ENCODE measurements at regions not wholly inside any gene's neighbourhood (a gene's known extent, or its start where the extent isn't known, plus 50 kb on each side); places are given as distances from the start of the nearest gene placed in this dataset.

- FAIRE-seq (no peak), DNase-seq (ENCODE audit: low read depth in 1 of 2, low spot score in 1 of 2) (no peak), ATAC-seq (no peak)
- Histone ChIP-seq H3K9me3 (no peaks in the 10 kb centered on the region), H3K4me3 (no peak overlapping the region), H3K4me2 (no peak overlapping the region), H3K4me1 (no peaks in the 10 kb centered on the region), H3K27ac (no peak overlapping the region)
- CTCF ChIA-PET = interaction anchor here (0.7 kb wide), 1 partner anchor 516 kb away, joined by 3 read pairs; no protein-coding TSS in a partner anchor
- POLR2A ChIA-PET = no interaction called here
- TF ChIP-seq, protein P1, sequence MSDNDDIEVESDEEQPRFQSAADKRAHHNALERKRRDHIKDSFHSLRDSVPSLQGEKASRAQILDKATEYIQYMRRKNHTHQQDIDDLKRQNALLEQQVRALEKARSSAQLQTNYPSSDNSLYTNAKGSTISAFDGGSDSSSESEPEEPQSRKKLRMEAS (IDR thresholded peaks at IDR 0.05) = no peak
- no peak for TF ChIP-seq GATA3 (IDR thresholded peaks at IDR 0.05; ENCODE audit: borderline replicate concordance)
- no peak for TF ChIP-seq NPAS2 (CRISPR knock-in tag; IDR thresholded peaks at IDR 0.05; ENCODE audit: borderline replicate concordance)
- no peak for TF ChIP-seq JUN (IDR thresholded peaks at IDR 0.05)
- no peak for TF ChIP-seq RAD21 (conservative IDR thresholded peaks at IDR 0.05 in 1 of 2, IDR thresholded peaks at IDR 0.05 in 1 of 2)
- TF ChIP-seq HDAC2 (IDR thresholded peaks at IDR 0.05) = no peak
- TF ChIP-seq HOXB5 (CRISPR knock-in tag; IDR thresholded peaks at IDR 0.05) = no peak
- TF ChIP-seq ELK1 (IDR thresholded peaks at IDR 0.05; ENCODE audit: low read depth, low read length) = no peak
- TF ChIP-seq, protein P2, sequence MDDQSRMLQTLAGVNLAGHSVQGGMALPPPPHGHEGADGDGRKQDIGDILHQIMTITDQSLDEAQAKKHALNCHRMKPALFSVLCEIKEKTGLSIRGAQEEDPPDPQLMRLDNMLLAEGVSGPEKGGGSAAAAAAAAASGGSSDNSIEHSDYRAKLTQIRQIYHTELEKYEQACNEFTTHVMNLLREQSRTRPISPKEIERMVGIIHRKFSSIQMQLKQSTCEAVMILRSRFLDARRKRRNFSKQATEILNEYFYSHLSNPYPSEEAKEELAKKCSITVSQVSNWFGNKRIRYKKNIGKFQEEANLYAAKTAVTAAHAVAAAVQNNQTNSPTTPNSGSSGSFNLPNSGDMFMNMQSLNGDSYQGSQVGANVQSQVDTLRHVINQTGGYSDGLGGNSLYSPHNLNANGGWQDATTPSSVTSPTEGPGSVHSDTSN (IDR thresholded peaks at IDR 0.05) = no peak
- no peak for TF ChIP-seq ZSCAN20 (CRISPR knock-in tag; IDR thresholded peaks at IDR 0.05)
- no peak for TF ChIP-seq RARB (CRISPR knock-in tag; IDR thresholded peaks at IDR 0.05)
- TF ChIP-seq HEYL (CRISPR knock-in tag; IDR thresholded peaks at IDR 0.05) = no peak
- TF ChIP-seq BHLHE40 (IDR thresholded peaks at IDR 0.05; ENCODE audit: low read depth, low read length) = no peak
- TF ChIP-seq, protein P3, sequence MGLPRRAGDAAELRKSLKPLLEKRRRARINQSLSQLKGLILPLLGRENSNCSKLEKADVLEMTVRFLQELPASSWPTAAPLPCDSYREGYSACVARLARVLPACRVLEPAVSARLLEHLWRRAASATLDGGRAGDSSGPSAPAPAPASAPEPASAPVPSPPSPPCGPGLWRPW (IDR thresholded peaks at IDR 0.05) = no peak
- no peak for TF ChIP-seq EHMT2 (IDR thresholded peaks at IDR 0.05; ENCODE audit: low read depth)
- no peak for TF ChIP-seq CBX8 (IDR thresholded peaks at IDR 0.05)
- TF ChIP-seq ZFP36 (IDR thresholded peaks at IDR 0.05; ENCODE audit: borderline replicate concordance, partially characterized antibody) = no peak
- TF ChIP-seq RNF2 (IDR thresholded peaks at IDR 0.05; ENCODE audit: borderline replicate concordance, low read depth) = no peak
Measured at GRCh38 chr3:74516019-74516418, 98.4 kb downstream of the CNTN3 start.

DNA sequence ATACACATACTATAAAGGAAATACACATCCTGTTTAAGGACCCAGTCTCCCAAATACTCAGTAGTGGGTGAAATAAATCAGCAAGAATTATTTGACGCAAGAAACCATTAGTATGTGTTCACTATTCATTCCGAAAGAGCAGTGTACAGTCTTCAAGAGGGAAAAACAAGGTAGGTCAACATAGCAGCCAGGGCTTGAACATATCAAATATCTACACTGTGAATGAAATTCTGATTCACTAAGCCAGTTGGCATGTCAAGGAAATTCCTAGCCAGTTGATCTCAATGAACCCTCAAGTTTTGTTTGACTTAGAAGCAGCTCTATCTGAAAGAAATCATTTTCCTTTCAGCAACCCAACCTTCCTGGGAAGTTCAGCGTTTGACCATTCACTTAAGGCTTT is 99.0 kb downstream of the CNTN3 start:
- no peaks in the 10 kb centered on the region for H3K9me3 ChIP-seq
- no peak for FAIRE-seq

DNA sequence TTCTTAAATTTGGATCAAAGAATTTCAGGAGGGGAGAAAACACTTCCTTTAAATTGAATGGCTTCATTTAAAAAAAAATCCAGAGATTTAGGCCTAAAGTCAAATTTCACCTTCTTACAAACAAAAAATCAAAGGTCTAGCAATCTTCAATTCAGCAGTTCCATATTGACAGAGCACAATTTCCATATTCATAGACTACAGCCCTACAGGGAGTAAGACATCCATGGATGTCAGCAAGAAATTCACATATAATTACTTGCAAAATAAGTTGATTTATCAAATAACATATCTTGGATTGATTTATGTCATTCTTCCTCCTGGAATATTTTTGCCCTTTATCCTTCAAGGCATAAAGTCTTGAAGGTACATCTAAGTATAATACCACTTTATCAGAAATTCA is 103.4 kb downstream of the CNTN3 start:
- CTCF ChIA-PET = no interaction called here
- POLR2A ChIA-PET = no interaction called here
- H3K4me1 ChIP-seq = no peaks in the 10 kb centered on the region

More for the DNA sequence above, 99.0 kb downstream of the CNTN3 start:
- no peak for ATAC-seq
- CTCF ChIA-PET = no interaction called here
- 3% methylated on average over 3 of the region's 3 CpGs for WGBS (ENCODE audit: missing lambda C conversion rate)
- TF ChIP-seq NFE2L2 (conservative IDR thresholded peaks at IDR 0.05; ENCODE audit: low read length) = no peak
- DNase-seq (ENCODE audit: low read depth in 1 of 2, low spot score in 1 of 2) = no peak
- Histone ChIP-seq H3K4me3 (no peak overlapping the region), H3K4me2 (no peak overlapping the region), H3K4me1 (no peaks in the 10 kb centered on the region), H3K27ac (no peak overlapping the region)
- POLR2A ChIA-PET = no interaction called here

More for the DNA sequence above, 103.4 kb downstream of the CNTN3 start:
- DNase-seq (ENCODE audit: low read depth in 1 of 2, low spot score in 1 of 2) (no peak), ATAC-seq (no peak), FAIRE-seq (no peak)
- Histone ChIP-seq H3K9me3 (no peaks in the 10 kb centered on the region), H3K4me3 (no peak overlapping the region), H3K4me2 (no peak overlapping the region), H3K27ac (no peak overlapping the region)
- TF ChIP-seq TFCP2L1 (CRISPR knock-in tag; IDR thresholded peaks at IDR 0.05) (no peak), ZC3H11A (IDR thresholded peaks at IDR 0.05) (no peak), JUN (IDR thresholded peaks at IDR 0.05) (no peak), JUNB (IDR thresholded peaks at IDR 0.05) (no peak), POLR2AphosphoS2 (conservative IDR thresholded peaks at IDR 0.05; ENCODE audit: low read length) (no peak), MAFK (IDR thresholded peaks at IDR 0.05; ENCODE audit: partially characterized antibody) (no peak), HEYL (CRISPR knock-in tag; IDR thresholded peaks at IDR 0.05) (no peak), EP300 (IDR thresholded peaks at IDR 0.05) (no peak), CBX2 (IDR thresholded peaks at IDR 0.05; ENCODE audit: borderline replicate concordance, low read depth) (no peak), HOXB13 (CRISPR knock-in tag; IDR thresholded peaks at IDR 0.05; ENCODE audit: low read depth) (no peak), SREBF2 (IDR thresholded peaks at IDR 0.05) (no peak), ATOH8 (CRISPR knock-in tag; IDR thresholded peaks at IDR 0.05; ENCODE audit: low read depth) (no peak), RARB (CRISPR knock-in tag; IDR thresholded peaks at IDR 0.05) (no peak), FOSB (CRISPR knock-in tag; IDR thresholded peaks at IDR 0.05) (no peak), RNF2 (IDR thresholded peaks at IDR 0.05; ENCODE audit: borderline replicate concordance, low read depth) (no peak)
- TF ChIP-seq, protein P4, sequence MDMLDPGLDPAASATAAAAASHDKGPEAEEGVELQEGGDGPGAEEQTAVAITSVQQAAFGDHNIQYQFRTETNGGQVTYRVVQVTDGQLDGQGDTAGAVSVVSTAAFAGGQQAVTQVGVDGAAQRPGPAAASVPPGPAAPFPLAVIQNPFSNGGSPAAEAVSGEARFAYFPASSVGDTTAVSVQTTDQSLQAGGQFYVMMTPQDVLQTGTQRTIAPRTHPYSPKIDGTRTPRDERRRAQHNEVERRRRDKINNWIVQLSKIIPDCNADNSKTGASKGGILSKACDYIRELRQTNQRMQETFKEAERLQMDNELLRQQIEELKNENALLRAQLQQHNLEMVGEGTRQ (IDR thresholded peaks at IDR 0.05) = no peak
